ENCODE measurements at regions not wholly inside any gene's neighbourhood (a gene's known extent, or its start where the extent isn't known, plus 50 kb on each side); places are given as distances from the start of the nearest gene placed in this dataset.

- TF ChIP-seq POLR2A (IDR thresholded peaks at IDR 0.05) = no peak
- no peak for TF ChIP-seq CTCF (IDR thresholded peaks at IDR 0.05)
- TF ChIP-seq EP300 (IDR thresholded peaks at IDR 0.05) = no peak
- TF ChIP-seq POLR2AphosphoS5 (IDR thresholded peaks at IDR 0.05) = no peak
These were observed 348.0 kb downstream of the TEX29 start for GRCh38 chr13:111668451-111668850.

Data from sigmoid colon (tissue), 4 donors.